ENCODE measurements at regions not wholly inside any gene's neighbourhood (a gene's known extent, or its start where the extent isn't known, plus 50 kb on each side); places are given as distances from the start of the nearest gene placed in this dataset.

DNA sequence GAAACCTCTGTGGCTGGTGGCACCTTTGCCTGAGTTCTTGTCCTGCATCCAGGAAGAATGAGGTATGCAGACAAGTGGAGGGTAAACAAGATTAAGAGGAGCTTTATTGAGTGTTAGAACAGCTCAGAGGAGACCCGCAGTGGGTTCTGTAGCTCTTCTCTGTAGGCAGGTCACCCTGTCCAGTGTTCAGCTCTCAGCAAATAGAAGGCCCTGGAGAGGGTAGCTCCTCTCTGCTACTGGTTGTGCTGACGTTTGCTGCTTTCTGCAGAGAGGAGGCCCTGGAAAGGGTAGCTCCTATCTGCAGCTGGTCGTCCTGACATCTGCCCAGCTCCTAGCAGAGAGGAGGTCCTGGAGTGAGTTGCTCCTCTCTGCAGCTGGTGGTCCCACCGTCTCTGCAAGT lies 96.8 kb upstream of the CCDC112 start:
- no peak for DNase-seq
- intact Hi-C loops (cut with DNase I, micrococcal nuclease) = no loop called here

GRCh38 chr5:115392611-115393010 lies 96.2 kb upstream of the CCDC112 start:
- no peak for DNase-seq
- intact Hi-C loops (cut with DNase I, micrococcal nuclease) = no loop called here
- ATAC-seq = no peak
- H3K9me3 ChIP-seq = no peaks in the 10 kb centered on the region
- H3K4me3 ChIP-seq = no peak overlapping the region
- H3K36me3 ChIP-seq (ENCODE audit: low read depth) = no peaks in the 10 kb centered on the region
- peaks cover 5% of the 10 kb centered on the region for H3K4me1 ChIP-seq (ENCODE audit: low read depth)
- no peak for TF ChIP-seq CTCF (IDR thresholded peaks at IDR 0.05)

More for the DNA sequence above, 96.8 kb upstream of the CCDC112 start:
- Histone ChIP-seq H3K9me3 (no peaks in the 10 kb centered on the region), H3K36me3 (ENCODE audit: low read depth) (no peaks in the 10 kb centered on the region), H3K4me3 (no peak overlapping the region), H3K4me1 (ENCODE audit: low read depth) (peaks cover 5% of the 10 kb centered on the region)
- no peak for TF ChIP-seq CTCF (IDR thresholded peaks at IDR 0.05)
- ATAC-seq = no peak

DNA sequence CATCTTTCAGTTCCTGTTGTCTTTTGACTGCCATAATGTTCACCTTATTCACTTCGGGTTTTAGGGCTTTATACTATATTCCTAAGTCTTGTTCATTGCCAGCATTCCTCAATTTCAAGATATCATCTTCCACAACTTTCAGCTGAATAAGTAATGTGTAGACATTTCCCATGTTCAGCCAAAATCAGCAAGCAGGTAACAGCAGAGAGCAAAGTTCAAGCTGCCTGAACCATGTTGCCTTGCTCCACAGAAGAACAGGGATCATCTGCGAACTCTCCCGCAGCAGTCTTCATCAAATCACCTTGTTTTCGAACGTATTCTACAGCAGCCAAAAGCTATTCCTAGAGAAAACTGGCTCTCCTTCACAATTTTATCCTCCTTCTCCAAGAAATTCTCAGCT lies 95.3 kb upstream of the CCDC112 start:
- H3K9me3 ChIP-seq = no peaks in the 10 kb centered on the region
- H3K36me3 ChIP-seq (ENCODE audit: low read depth) = no peaks in the 10 kb centered on the region
- ATAC-seq (no peak), DNase-seq (no peak)
- H3K4me3 ChIP-seq = no peak overlapping the region
- peaks cover 5% of the 10 kb centered on the region for H3K4me1 ChIP-seq (ENCODE audit: low read depth)
- no peak for TF ChIP-seq CTCF (IDR thresholded peaks at IDR 0.05)
- intact Hi-C loops (cut with DNase I, micrococcal nuclease) = no loop called here

DNA sequence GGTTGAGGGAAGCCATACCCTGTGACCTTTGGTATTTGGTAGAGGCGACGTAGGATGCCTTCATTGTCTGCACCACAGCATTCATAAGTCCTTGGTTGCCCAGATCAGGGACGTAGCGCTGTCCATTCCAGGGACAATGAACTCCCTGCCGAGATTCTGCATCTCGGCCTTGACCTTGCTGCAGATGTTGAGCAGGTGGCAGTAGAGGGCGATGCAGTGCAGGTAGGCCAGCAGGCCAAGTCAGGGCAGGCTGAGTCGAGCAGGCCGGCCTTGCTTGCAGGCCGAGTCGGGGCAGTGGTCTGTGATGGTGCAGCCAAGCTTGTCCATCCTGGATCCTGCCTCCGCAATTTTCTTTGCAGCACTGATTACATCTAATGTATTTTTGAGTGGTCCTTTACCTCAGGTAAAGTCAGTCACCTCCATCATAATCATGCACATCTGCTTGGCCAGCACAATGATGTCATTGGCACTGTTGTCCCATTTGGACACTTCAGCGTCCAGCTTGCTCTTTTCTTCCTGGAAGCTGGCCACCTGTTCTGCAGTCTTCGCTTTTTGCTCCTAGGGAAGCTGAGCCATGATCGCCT lies 93.4 kb upstream of the CCDC112 start:
- TF ChIP-seq CTCF (IDR thresholded peaks at IDR 0.05) = no peak
- ATAC-seq (peak; percentile 61), DNase-seq (peak in 2 of 3 donors; percentile 33 to 44)
- Histone ChIP-seq H3K36me3 (ENCODE audit: low read depth) (no peaks in the 10 kb centered on the region), H3K9me3 (no peaks in the 10 kb centered on the region), H3K4me3 (no peak overlapping the region), H3K4me1 (ENCODE audit: low read depth) (peaks cover 2% of the 10 kb centered on the region)
- intact Hi-C loops (cut with DNase I, micrococcal nuclease) = no loop called here

- TF ChIP-seq CTCF (IDR thresholded peaks at IDR 0.05) = no peak
- Histone ChIP-seq H3K36me3 (ENCODE audit: low read depth) (no peaks in the 10 kb centered on the region), H3K9me3 (no peaks in the 10 kb centered on the region), H3K4me3 (no peak overlapping the region), H3K4me1 (ENCODE audit: low read depth) (peaks cover 2% of the 10 kb centered on the region)
- ATAC-seq (no peak), DNase-seq (no peak)
- intact Hi-C loops (cut with DNase I, micrococcal nuclease) = no loop called here
Observed at GRCh38 chr5:115389034-115389798, 92.8 kb upstream of the CCDC112 start.
